GM12878 (cell line): ENCODE measurements at regions not wholly inside any gene's neighbourhood (a gene's known extent, or its start where the extent isn't known, plus 50 kb on each side); places are given as distances from the start of the nearest gene placed in this dataset.

Experiments
- BMI1 ChIP-seq: fragments of 450-650 bp; IDR thresholded peaks from 2 replicates; pipeline ENCODE4 v1.6.1; 2016; ENCODE audit warnings: mild to moderate bottlenecking, moderate library complexity, borderline replicate concordance
- CHD1 ChIP-seq: IDR thresholded peaks from 2 replicates; pipeline ENCODE4 v1.6.1; 2012; ENCODE audit warnings: low read depth, low read length, improper control_type of control experiment
- CREB1 ChIP-seq: IDR thresholded peaks from 2 replicates; pipeline ENCODE4 v1.6.1; 2012; ENCODE audit warnings: low read depth, mild to moderate bottlenecking, inconsistent platforms
- CREM ChIP-seq: IDR thresholded peaks from 2 replicates; pipeline ENCODE4 v1.6.1; 2014; ENCODE audit warnings: antibody characterized with exemption, low read depth
- EP300 ChIP-seq, 2 experiments: fragments of 150-350 bp in 1 of 2; IDR thresholded peaks; 2 replicates each; pipeline ENCODE4 v1.6.1; 2011 to 2012; ENCODE audit warnings: low read depth in 2 of 2, low read length in 2 of 2, borderline replicate concordance in 1 of 2, improper control_type of control experiment in 1 of 2, inconsistent platforms in 1 of 2; ENCODE audit not compliant: control insufficient read depth in 1 of 2
- ESRRA ChIP-seq: IDR thresholded peaks from 2 replicates; pipeline ENCODE4 v1.6.1; 2012; ENCODE audit warnings: mild to moderate bottlenecking, low read length, improper control_type of control experiment
- KDM1A ChIP-seq: fragments of 200-600 bp; sonication (generic); IDR thresholded peaks from 2 replicates; pipeline ENCODE4 v1.6.1; 2016; ENCODE audit warnings: borderline replicate concordance
- KLF5 ChIP-seq: fragments of 450-650 bp; IDR thresholded peaks from 2 replicates; pipeline ENCODE4 v1.6.1; 2014; ENCODE audit warnings: mild to moderate bottlenecking; ENCODE audit not compliant: partially characterized antibody
- MEF2A ChIP-seq: IDR thresholded peaks from 2 replicates; pipeline ENCODE4 v1.6.1; 2011; ENCODE audit warnings: low read depth, mild to moderate bottlenecking, low read length, moderate library complexity; ENCODE audit not compliant: insufficient read depth
- MTA2 ChIP-seq: fragments of 450-650 bp; IDR thresholded peaks from 2 replicates; pipeline ENCODE4 v1.6.1; 2016; ENCODE audit warnings: low read depth, mild to moderate bottlenecking, moderate library complexity
- NBN ChIP-seq: fragments of 450-650 bp; IDR thresholded peaks from 2 replicates; pipeline ENCODE4 v1.6.1; 2016
- NR2C1 ChIP-seq: fragments of 450-650 bp; IDR thresholded peaks from 2 replicates; pipeline ENCODE4 v1.6.1; 2017; ENCODE audit warnings: antibody characterized with exemption, mild to moderate bottlenecking, moderate library complexity
- NR2F1 ChIP-seq: fragments of 450-650 bp; conservative IDR thresholded peaks from 2 replicates; pipeline ENCODE4 v1.6.1; 2017; ENCODE audit warnings: mild to moderate bottlenecking
- PKNOX1 ChIP-seq: fragments of 450-650 bp; IDR thresholded peaks from 2 replicates; pipeline ENCODE4 v1.6.1; 2016; ENCODE audit warnings: mild to moderate bottlenecking
- PML ChIP-seq: IDR thresholded peaks from 2 replicates; pipeline ENCODE4 v1.6.1; 2012; ENCODE audit warnings: low read length, inconsistent platforms
- POLR2A ChIP-seq: IDR thresholded peaks from 2 replicates; pipeline ENCODE4 v1.6.1; 2011; ENCODE audit warnings: low read depth, mild to moderate bottlenecking, low read length
- RB1 ChIP-seq: fragments of 450-650 bp; formaldehyde crosslinking; IDR thresholded peaks from 2 replicates; pipeline ENCODE4 v1.6.1; 2017; ENCODE audit warnings: mild to moderate bottlenecking, borderline replicate concordance
- RUNX3 ChIP-seq: IDR thresholded peaks from 2 replicates; pipeline ENCODE4 v1.6.1; 2012; ENCODE audit warnings: low read length, inconsistent platforms
- SP1 ChIP-seq: IDR thresholded peaks from one replicate; pipeline ENCODE4 v1.6.1; 2011; ENCODE audit warnings: low read depth, low read length
- TCF12 ChIP-seq: IDR thresholded peaks from 2 replicates; pipeline ENCODE4 v1.6.1; 2011; ENCODE audit warnings: low read depth, mild to moderate bottlenecking, low read length
- WRNIP1 ChIP-seq: IDR thresholded peaks from 2 replicates; pipeline ENCODE4 v1.6.1; 2011; ENCODE audit warnings: low read depth, low read length, improper control_type of control experiment, borderline replicate concordance
- ZZZ3 ChIP-seq: IDR thresholded peaks from 2 replicates; pipeline ENCODE4 v1.6.1; 2011; ENCODE audit warnings: low read depth; ENCODE audit not compliant: control insufficient read depth, insufficient read length
- TF ChIP-seq, protein P1 (sequence below): IDR thresholded peaks from 2 replicates; pipeline ENCODE4 v1.6.1; 2012; ENCODE audit warnings: low read depth, low read length, improper control_type of control experiment
- TF ChIP-seq, protein P2 (sequence below): fragments of 450-650 bp; IDR thresholded peaks from 2 replicates; pipeline ENCODE4 v1.6.1; 2017; ENCODE audit warnings: mild to moderate bottlenecking
- TF ChIP-seq, protein P3 (sequence below): fragments of 450-650 bp; IDR thresholded peaks from 2 replicates; pipeline ENCODE4 v1.6.1; 2017; ENCODE audit warnings: mild to moderate bottlenecking, moderate library complexity
- TF ChIP-seq, protein P4 (sequence below): IDR thresholded peaks from 2 replicates; pipeline ENCODE4 v1.6.1; 2011; ENCODE audit warnings: low read depth, mild to moderate bottlenecking, low read length, moderate library complexity, borderline replicate concordance; ENCODE audit errors: extremely low read depth

- TF ChIP-seq ZZZ3 (no peak), CHD1 (no peak), KDM1A (no peak), PKNOX1 (no peak), WRNIP1 (no peak), NR2C1 (no peak), POLR2A (no peak), EP300 (IDR thresholded peaks at IDR 0.05; ENCODE audit: borderline replicate concordance in 1 of 2, control insufficient read depth in 1 of 2, low read depth in 2 of 2, low read length in 2 of 2) (no peak), MEF2A (no peak), CREM (peak; percentile 37; the same call in 1 of the 2 replicates), RUNX3 (peak; percentile 79), CREB1 (peak; percentile 42; the same call in 1 of the 2 replicates), RB1 (no peak), SP1 (no peak), BMI1 (no peak), TCF12 (no peak), PML (no peak), NR2F1 (no peak), ESRRA (no peak), NBN (no peak), KLF5 (no peak), MTA2 (no peak)
- TF ChIP-seq, protein P1, sequence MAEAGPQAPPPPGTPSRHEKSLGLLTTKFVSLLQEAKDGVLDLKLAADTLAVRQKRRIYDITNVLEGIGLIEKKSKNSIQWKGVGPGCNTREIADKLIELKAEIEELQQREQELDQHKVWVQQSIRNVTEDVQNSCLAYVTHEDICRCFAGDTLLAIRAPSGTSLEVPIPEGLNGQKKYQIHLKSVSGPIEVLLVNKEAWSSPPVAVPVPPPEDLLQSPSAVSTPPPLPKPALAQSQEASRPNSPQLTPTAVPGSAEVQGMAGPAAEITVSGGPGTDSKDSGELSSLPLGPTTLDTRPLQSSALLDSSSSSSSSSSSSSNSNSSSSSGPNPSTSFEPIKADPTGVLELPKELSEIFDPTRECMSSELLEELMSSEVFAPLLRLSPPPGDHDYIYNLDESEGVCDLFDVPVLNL = no peak
- TF ChIP-seq, protein P2, sequence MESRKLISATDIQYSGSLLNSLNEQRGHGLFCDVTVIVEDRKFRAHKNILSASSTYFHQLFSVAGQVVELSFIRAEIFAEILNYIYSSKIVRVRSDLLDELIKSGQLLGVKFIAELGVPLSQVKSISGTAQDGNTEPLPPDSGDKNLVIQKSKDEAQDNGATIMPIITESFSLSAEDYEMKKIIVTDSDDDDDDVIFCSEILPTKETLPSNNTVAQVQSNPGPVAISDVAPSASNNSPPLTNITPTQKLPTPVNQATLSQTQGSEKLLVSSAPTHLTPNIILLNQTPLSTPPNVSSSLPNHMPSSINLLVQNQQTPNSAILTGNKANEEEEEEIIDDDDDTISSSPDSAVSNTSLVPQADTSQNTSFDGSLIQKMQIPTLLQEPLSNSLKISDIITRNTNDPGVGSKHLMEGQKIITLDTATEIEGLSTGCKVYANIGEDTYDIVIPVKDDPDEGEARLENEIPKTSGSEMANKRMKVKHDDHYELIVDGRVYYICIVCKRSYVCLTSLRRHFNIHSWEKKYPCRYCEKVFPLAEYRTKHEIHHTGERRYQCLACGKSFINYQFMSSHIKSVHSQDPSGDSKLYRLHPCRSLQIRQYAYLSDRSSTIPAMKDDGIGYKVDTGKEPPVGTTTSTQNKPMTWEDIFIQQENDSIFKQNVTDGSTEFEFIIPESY = no peak
- TF ChIP-seq, protein P3, sequence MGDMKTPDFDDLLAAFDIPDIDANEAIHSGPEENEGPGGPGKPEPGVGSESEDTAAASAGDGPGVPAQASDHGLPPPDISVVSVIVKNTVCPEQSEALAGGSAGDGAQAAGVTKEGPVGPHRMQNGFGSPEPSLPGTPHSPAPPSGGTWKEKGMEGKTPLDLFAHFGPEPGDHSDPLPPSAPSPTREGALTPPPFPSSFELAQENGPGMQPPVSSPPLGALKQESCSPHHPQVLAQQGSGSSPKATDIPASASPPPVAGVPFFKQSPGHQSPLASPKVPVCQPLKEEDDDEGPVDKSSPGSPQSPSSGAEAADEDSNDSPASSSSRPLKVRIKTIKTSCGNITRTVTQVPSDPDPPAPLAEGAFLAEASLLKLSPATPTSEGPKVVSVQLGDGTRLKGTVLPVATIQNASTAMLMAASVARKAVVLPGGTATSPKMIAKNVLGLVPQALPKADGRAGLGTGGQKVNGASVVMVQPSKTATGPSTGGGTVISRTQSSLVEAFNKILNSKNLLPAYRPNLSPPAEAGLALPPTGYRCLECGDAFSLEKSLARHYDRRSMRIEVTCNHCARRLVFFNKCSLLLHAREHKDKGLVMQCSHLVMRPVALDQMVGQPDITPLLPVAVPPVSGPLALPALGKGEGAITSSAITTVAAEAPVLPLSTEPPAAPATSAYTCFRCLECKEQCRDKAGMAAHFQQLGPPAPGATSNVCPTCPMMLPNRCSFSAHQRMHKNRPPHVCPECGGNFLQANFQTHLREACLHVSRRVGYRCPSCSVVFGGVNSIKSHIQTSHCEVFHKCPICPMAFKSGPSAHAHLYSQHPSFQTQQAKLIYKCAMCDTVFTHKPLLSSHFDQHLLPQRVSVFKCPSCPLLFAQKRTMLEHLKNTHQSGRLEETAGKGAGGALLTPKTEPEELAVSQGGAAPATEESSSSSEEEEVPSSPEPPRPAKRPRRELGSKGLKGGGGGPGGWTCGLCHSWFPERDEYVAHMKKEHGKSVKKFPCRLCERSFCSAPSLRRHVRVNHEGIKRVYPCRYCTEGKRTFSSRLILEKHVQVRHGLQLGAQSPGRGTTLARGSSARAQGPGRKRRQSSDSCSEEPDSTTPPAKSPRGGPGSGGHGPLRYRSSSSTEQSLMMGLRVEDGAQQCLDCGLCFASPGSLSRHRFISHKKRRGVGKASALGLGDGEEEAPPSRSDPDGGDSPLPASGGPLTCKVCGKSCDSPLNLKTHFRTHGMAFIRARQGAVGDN = no peak
- TF ChIP-seq, protein P4, sequence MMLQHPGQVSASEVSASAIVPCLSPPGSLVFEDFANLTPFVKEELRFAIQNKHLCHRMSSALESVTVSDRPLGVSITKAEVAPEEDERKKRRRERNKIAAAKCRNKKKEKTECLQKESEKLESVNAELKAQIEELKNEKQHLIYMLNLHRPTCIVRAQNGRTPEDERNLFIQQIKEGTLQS = no peak
Measured at GRCh38 chr3:137224464-137224863, 266.7 kb downstream of the IL20RB start (continued).
